Activated CD8-positive, alpha-beta T cell treated with anti-CD3 and anti-CD28 coated beads for 36 hours (primary cell): ENCODE measurements at regions not wholly inside any gene's neighbourhood (a gene's known extent, or its start where the extent isn't known, plus 50 kb on each side); places are given as distances from the start of the nearest gene placed in this dataset.

ENCODE experiments used
- ATAC-seq: fragments of 200-7000 bp; cut with Tn5 transposase; one replicate; pipeline ENCODE4 v1.10.0; 2021; ENCODE audit warnings: mild to moderate bottlenecking, moderate library complexity
- CTCF ChIA-PET: fragments of 350-600 bp; sonication (Branson Sonifier 250); formaldehyde crosslinking; loops from one replicate; lab custom pipeline; 2021; ENCODE audit warnings: antibody characterized with exemption; lab: Charles Lee
- POLR2A ChIA-PET: fragments of 350-600 bp; sonication (Branson Sonifier 250); formaldehyde crosslinking; loops from one replicate; lab custom pipeline; 2021; ENCODE audit warnings: antibody characterized with exemption; lab: Charles Lee
- DNase-seq: peaks from one replicate; pipeline ENCODE4 v3.0.0-alpha.2; 2020
- H3K27ac Mint-ChIP-seq: one replicate; pipeline ENCODE4 v1.8.0; 2021; ENCODE audit warnings: mild to moderate bottlenecking, mixed read lengths
- H3K27me3 Mint-ChIP-seq: one replicate; pipeline ENCODE4 v1.8.0; 2021; ENCODE audit warnings: mixed read lengths
- H3K36me3 Mint-ChIP-seq: one replicate; pipeline ENCODE4 v1.8.0; 2021; ENCODE audit warnings: low read depth, mixed read lengths
- H3K4me1 Mint-ChIP-seq: one replicate; pipeline ENCODE4 v1.8.0; 2021; ENCODE audit warnings: low read depth, mixed read lengths
- H3K4me3 Mint-ChIP-seq: one replicate; pipeline ENCODE4 v1.8.0; 2021; ENCODE audit warnings: mild to moderate bottlenecking, moderate library complexity, mixed read lengths
- H3K9me3 Mint-ChIP-seq: one replicate; pipeline ENCODE4 v1.8.0; 2021; ENCODE audit warnings: mixed read lengths
- CTCF ChIP-seq: fragments of 200-600 bp; IDR thresholded peaks from one replicate; pipeline ENCODE4 v1.8.0; 2022; ENCODE audit warnings: antibody characterized with exemption, mild to moderate bottlenecking
- intact Hi-C: fragments of 100-400 bp; cut with micrococcal nuclease; formaldehyde crosslinking; loops from one replicate; pipeline ENCODE4 v1.10.0; 2022

GRCh38 chr18:24546307-24546706, 85.9 kb downstream of the HRH4 start:
- DNase-seq (no peak), ATAC-seq (no peak)
- no peak for TF ChIP-seq CTCF
- H3K27ac Mint-ChIP-seq, result no peak overlapping the region
- H3K4me1 Mint-ChIP-seq, result no peaks in the 10 kb centered on the region
- H3K4me3 Mint-ChIP-seq, result no peak overlapping the region
- H3K9me3 Mint-ChIP-seq, result no peaks in the 10 kb centered on the region
- H3K36me3 Mint-ChIP-seq, result no peaks in the 10 kb centered on the region
- CTCF ChIA-PET, result interaction anchor here (0.9 kb wide), 1 partner anchor 31 kb away, joined by 3 read pairs; no protein-coding TSS in a partner anchor
- intact Hi-C loops, result no loop called here
- H3K27me3 Mint-ChIP-seq, result peaks cover 1% of the 10 kb centered on the region
- POLR2A ChIA-PET, result no interaction called here

- ATAC-seq (no peak), DNase-seq (no peak)
- ChIA-PET CTCF (no interaction called here), POLR2A (no interaction called here)
- intact Hi-C loops, result no loop called here
- no peaks in the 10 kb centered on the region for H3K9me3 Mint-ChIP-seq
- TF ChIP-seq CTCF, result no peak
- peaks cover 1% of the 10 kb centered on the region for H3K27me3 Mint-ChIP-seq
- H3K4me1 Mint-ChIP-seq, result peaks cover 1% of the 10 kb centered on the region
- H3K36me3 Mint-ChIP-seq, result no peaks in the 10 kb centered on the region
- H3K4me3 Mint-ChIP-seq, result no peak overlapping the region
- no peak overlapping the region for H3K27ac Mint-ChIP-seq
Measured at GRCh38 chr18:24548583-24548982, 88.1 kb downstream of the HRH4 start.

GRCh38 chr18:24552218-24552617, 91.8 kb downstream of the HRH4 start:
- CTCF ChIA-PET, result interaction anchor here (1.5 kb wide), 1 partner anchor 9 kb away, joined by 3 read pairs; no protein-coding TSS in a partner anchor
- DNase-seq (no peak), ATAC-seq (no peak)
- POLR2A ChIA-PET, result no interaction called here
- Mint-ChIP-seq H3K9me3 (no peaks in the 10 kb centered on the region), H3K27ac (no peak overlapping the region), H3K36me3 (no peaks in the 10 kb centered on the region), H3K27me3 (peaks cover 3% of the 10 kb centered on the region), H3K4me3 (no peak overlapping the region), H3K4me1 (peaks cover 2% of the 10 kb centered on the region)
- intact Hi-C loops, result no loop called here
- TF ChIP-seq CTCF, result no peak

GRCh38 chr18:24553571-24554285, 93.3 kb downstream of the HRH4 start:
- Mint-ChIP-seq H3K27ac (no peak overlapping the region), H3K4me3 (no peak overlapping the region), H3K27me3 (peaks cover 3% of the 10 kb centered on the region), H3K9me3 (no peaks in the 10 kb centered on the region), H3K4me1 (peaks cover 2% of the 10 kb centered on the region), H3K36me3 (no peaks in the 10 kb centered on the region)
- ChIA-PET POLR2A (interaction anchor here (0.6 kb wide), 1 partner anchor 212 kb away, joined by 3 read pairs; no protein-coding TSS in a partner anchor), CTCF (interaction anchor here (1.2 to 1.6 kb wide), 2 partner anchors 10 to 173 kb away, joined by 3 to 6 read pairs; no protein-coding TSS in a partner anchor)
- no peak for TF ChIP-seq CTCF
- ATAC-seq (no peak), DNase-seq (no peak)
- intact Hi-C loops, result no loop called here

- H3K27ac Mint-ChIP-seq, result no peak overlapping the region
- peaks cover 2% of the 10 kb centered on the region for H3K4me1 Mint-ChIP-seq
- no peak for TF ChIP-seq CTCF
- CTCF ChIA-PET, result no interaction called here
- POLR2A ChIA-PET, result no interaction called here
- H3K4me3 Mint-ChIP-seq, result no peak overlapping the region
- intact Hi-C loops, result no loop called here
- no peaks in the 10 kb centered on the region for H3K9me3 Mint-ChIP-seq
- no peak for ATAC-seq
- no peak for DNase-seq
- peaks cover 4% of the 10 kb centered on the region for H3K27me3 Mint-ChIP-seq
- H3K36me3 Mint-ChIP-seq, result no peaks in the 10 kb centered on the region
Measured at GRCh38 chr18:24558403-24558802, 98.0 kb downstream of the HRH4 start.
